ENCODE measurements at regions not wholly inside any gene's neighbourhood (a gene's known extent, or its start where the extent isn't known, plus 50 kb on each side); places are given as distances from the start of the nearest gene placed in this dataset.

GRCh38 chr11:116352881-116353280, 419.9 kb downstream of the BUD13 start:
- Histone ChIP-seq H3K4me3 (ENCODE audit: low read depth, low read length) (no peak overlapping the region), H3K27me3 (replicated peaks; ENCODE audit: control insufficient read depth, insufficient read depth, low read length) (no peaks in the 10 kb centered on the region), H3K36me3 (ENCODE audit: control insufficient read depth, insufficient read depth, low read length) (no peaks in the 10 kb centered on the region), H3K9me3 (no peaks in the 10 kb centered on the region), H3K4me1 (no peaks in the 10 kb centered on the region)
- TF ChIP-seq CTCF (IDR thresholded peaks at IDR 0.05; ENCODE audit: insufficient read depth in 1 of 2, low read depth in 1 of 2, low read length in 1 of 2, severe bottlenecking in 1 of 2, unreplicated experiment in 1 of 2): no peak
- Mint-ChIP-seq H3K36me3 (ENCODE audit: insufficient read depth, unreplicated experiment) (no peaks in the 10 kb centered on the region), H3K4me1 (ENCODE audit: low read depth, unreplicated experiment) (no peaks in the 10 kb centered on the region), H3K9me3 (ENCODE audit: unreplicated experiment) (peaks cover 9% of the 10 kb centered on the region), H3K27ac (ENCODE audit: unreplicated experiment) (no peak overlapping the region), H3K4me3 (ENCODE audit: unreplicated experiment) (no peak overlapping the region), H3K27me3 (ENCODE audit: insufficient read depth, unreplicated experiment) (peaks cover 2% of the 10 kb centered on the region)
- POLR2A ChIA-PET: no interaction called here
- BruUV-seq (replicated peaks): no TSS peak
- CTCF ChIA-PET: no interaction called here
- intact Hi-C loops (cut with micrococcal nuclease; ENCODE audit: unreplicated experiment): no loop called here
- no peak for DNase-seq

DNA sequence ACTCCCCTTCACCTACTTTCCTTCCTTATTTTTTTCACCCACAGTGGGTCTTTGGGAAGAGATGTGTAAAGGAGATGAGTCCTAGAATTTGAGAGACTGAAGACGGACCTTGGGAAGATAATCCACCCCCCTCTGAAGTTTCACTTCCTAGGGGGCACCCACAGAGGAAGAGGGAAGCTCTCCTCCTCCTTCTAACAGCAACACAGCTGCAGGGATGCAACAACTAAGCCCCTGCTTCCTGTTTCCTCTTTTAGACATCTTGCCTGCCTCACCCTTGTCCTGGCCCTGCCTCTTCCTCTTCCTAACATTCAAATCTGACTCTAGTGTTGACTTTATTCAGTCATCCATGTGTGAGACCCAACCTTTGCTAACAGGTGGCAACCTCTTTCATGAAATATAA, 424.6 kb downstream of the BUD13 start:
- TF ChIP-seq CTCF (IDR thresholded peaks at IDR 0.05; ENCODE audit: insufficient read depth in 1 of 2, low read depth in 1 of 2, low read length in 1 of 2, severe bottlenecking in 1 of 2, unreplicated experiment in 1 of 2): no peak
- DNase-seq: no peak
- intact Hi-C loops (cut with micrococcal nuclease; ENCODE audit: unreplicated experiment): no loop called here

GRCh38 chr11:116345575-116345974, 427.2 kb downstream of the BUD13 start:
- Histone ChIP-seq H3K27me3 (replicated peaks; ENCODE audit: control insufficient read depth, insufficient read depth, low read length) (no peaks in the 10 kb centered on the region), H3K9me3 (no peaks in the 10 kb centered on the region; the same call in 1 of the 2 replicates), H3K4me3 (ENCODE audit: low read depth, low read length) (no peak overlapping the region), H3K4me1 (peaks cover 5% of the 10 kb centered on the region; the same call in 1 of the 2 replicates), H3K36me3 (ENCODE audit: control insufficient read depth, insufficient read depth, low read length) (no peaks in the 10 kb centered on the region)
- H3K36me3 Mint-ChIP-seq (ENCODE audit: insufficient read depth, unreplicated experiment): no peaks in the 10 kb centered on the region
- no peak for TF ChIP-seq CTCF (IDR thresholded peaks at IDR 0.05; ENCODE audit: insufficient read depth in 1 of 2, low read depth in 1 of 2, low read length in 1 of 2, severe bottlenecking in 1 of 2, unreplicated experiment in 1 of 2)
- CTCF ChIA-PET: no interaction called here
- H3K27me3 Mint-ChIP-seq (ENCODE audit: insufficient read depth, unreplicated experiment): peaks cover 2% of the 10 kb centered on the region
- no peak for DNase-seq
- POLR2A ChIA-PET: no interaction called here
- peaks cover 10% of the 10 kb centered on the region for H3K4me1 Mint-ChIP-seq (ENCODE audit: low read depth, unreplicated experiment)
- no TSS peak for BruUV-seq (replicated peaks)
- H3K9me3 Mint-ChIP-seq (ENCODE audit: unreplicated experiment): peaks cover 33% of the 10 kb centered on the region
- H3K4me3 Mint-ChIP-seq (ENCODE audit: unreplicated experiment): no peak overlapping the region
- no peak overlapping the region for H3K27ac Mint-ChIP-seq (ENCODE audit: unreplicated experiment)
- intact Hi-C loops (cut with micrococcal nuclease; ENCODE audit: unreplicated experiment): no loop called here

More for the DNA sequence above, 424.6 kb downstream of the BUD13 start:
- Mint-ChIP-seq H3K9me3 (ENCODE audit: unreplicated experiment) (peaks cover 19% of the 10 kb centered on the region), H3K4me1 (ENCODE audit: low read depth, unreplicated experiment) (no peaks in the 10 kb centered on the region), H3K36me3 (ENCODE audit: insufficient read depth, unreplicated experiment) (no peaks in the 10 kb centered on the region), H3K27me3 (ENCODE audit: insufficient read depth, unreplicated experiment) (peaks cover 2% of the 10 kb centered on the region), H3K27ac (ENCODE audit: unreplicated experiment) (no peak overlapping the region), H3K4me3 (ENCODE audit: unreplicated experiment) (no peak overlapping the region)
- BruUV-seq (replicated peaks): no TSS peak
- CTCF ChIA-PET: no interaction called here
- no peaks in the 10 kb centered on the region for H3K4me1 ChIP-seq
- no peaks in the 10 kb centered on the region for H3K36me3 ChIP-seq (ENCODE audit: control insufficient read depth, insufficient read depth, low read length)
- H3K27me3 ChIP-seq (replicated peaks; ENCODE audit: control insufficient read depth, insufficient read depth, low read length): no peaks in the 10 kb centered on the region
- no peaks in the 10 kb centered on the region; the same call in 1 of the 2 replicates for H3K9me3 ChIP-seq
- POLR2A ChIA-PET: no interaction called here
- no peak overlapping the region for H3K4me3 ChIP-seq (ENCODE audit: low read depth, low read length)

All from Caco-2 (cell line).